Gastrocnemius medialis (tissue), 4 donors: ENCODE measurements at regions not wholly inside any gene's neighbourhood (a gene's known extent, or its start where the extent isn't known, plus 50 kb on each side); places are given as distances from the start of the nearest gene placed in this dataset.

Experiments
- POLR2A ChIP-seq, 2 donors: fragments of 450-650 bp; IDR thresholded peaks; one replicate each; pipeline ENCODE4 v1.6.1; 2017; ENCODE audit warnings: antibody characterized with exemption in 2 of 2, mild to moderate bottlenecking in 2 of 2, moderate library complexity in 2 of 2
- TF ChIP-seq, protein P1 (sequence below), 5 experiments: fragments of 450-650 bp in 3 of 5; fragments of 200-600 bp in 2 of 5; sonication (generic) in 2 of 5; IDR thresholded peaks in 4 of 5; conservative IDR thresholded peaks in 1 of 5; 1 replicate in 4 of 5; 2 replicates in 1 of 5; pipeline ENCODE4 v1.5.1; 2016 to 2019; ENCODE audit warnings: antibody characterized with exemption in 5 of 5, mild to moderate bottlenecking in 3 of 5, moderate library complexity in 3 of 5

DNA sequence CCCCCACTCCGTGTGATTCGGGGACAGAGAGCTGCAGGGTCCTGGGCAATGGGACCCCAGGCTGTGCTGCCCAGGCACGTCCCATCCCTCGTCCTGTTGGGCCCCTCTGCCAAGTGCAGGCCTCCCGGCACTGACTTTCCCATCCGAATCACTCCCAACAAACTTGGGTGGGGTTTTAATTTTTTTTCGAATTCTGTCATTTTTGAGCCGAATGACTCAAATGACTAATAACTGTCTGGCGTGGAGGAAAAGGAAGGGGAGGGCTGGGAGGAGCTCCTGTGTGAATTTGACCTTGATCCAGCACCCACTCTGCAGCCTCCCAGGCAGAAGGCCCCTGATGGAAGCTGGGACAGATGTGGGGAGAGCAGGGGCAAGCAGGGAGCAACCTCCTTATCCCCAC lies 1173.2 kb downstream of the BRD1 start:
- TF ChIP-seq, protein P1, sequence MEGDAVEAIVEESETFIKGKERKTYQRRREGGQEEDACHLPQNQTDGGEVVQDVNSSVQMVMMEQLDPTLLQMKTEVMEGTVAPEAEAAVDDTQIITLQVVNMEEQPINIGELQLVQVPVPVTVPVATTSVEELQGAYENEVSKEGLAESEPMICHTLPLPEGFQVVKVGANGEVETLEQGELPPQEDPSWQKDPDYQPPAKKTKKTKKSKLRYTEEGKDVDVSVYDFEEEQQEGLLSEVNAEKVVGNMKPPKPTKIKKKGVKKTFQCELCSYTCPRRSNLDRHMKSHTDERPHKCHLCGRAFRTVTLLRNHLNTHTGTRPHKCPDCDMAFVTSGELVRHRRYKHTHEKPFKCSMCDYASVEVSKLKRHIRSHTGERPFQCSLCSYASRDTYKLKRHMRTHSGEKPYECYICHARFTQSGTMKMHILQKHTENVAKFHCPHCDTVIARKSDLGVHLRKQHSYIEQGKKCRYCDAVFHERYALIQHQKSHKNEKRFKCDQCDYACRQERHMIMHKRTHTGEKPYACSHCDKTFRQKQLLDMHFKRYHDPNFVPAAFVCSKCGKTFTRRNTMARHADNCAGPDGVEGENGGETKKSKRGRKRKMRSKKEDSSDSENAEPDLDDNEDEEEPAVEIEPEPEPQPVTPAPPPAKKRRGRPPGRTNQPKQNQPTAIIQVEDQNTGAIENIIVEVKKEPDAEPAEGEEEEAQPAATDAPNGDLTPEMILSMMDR (IDR thresholded peaks at IDR 0.05 in 4 of 5, conservative IDR thresholded peaks at IDR 0.05 in 1 of 5) = no peak
- no peak for TF ChIP-seq POLR2A (IDR thresholded peaks at IDR 0.05)
